GM13977 (cell line): ENCODE measurements at regions not wholly inside any gene's neighbourhood (a gene's known extent, or its start where the extent isn't known, plus 50 kb on each side); places are given as distances from the start of the nearest gene placed in this dataset.

ENCODE experiments used
- DNase-seq: peaks from one replicate; pipeline ENCODE4 v3.0.0; 2012; ENCODE audit warnings: low spot score
- CTCF ChIP-seq: IDR thresholded peaks from 2 replicates; pipeline ENCODE4 v1.5.1; 2012; ENCODE audit warnings: mild to moderate bottlenecking, control low read depth; ENCODE audit not compliant: insufficient read depth; ENCODE audit errors: extremely low read depth, missing control alignments
- in situ Hi-C: fragments of 300-500 bp; cut with MboI; formaldehyde crosslinking; loops from one replicate; pipeline ENCODE4 v1.12.0; 2022; ENCODE audit warnings: low sequenced_read_pairs, low pct_unique_long_range_greater_than_20kb, mixed read lengths, inconsistent platforms; ENCODE audit not compliant: unreplicated experiment

GRCh38 chr3:56987238-56987895 is 73.1 kb upstream of the SPATA12 start:
- DNase-seq: no peak
- in situ Hi-C loops: loop anchor here (25.0 kb wide), 1 partner anchor 150 kb away; no protein-coding TSS in a partner anchor
- peak; percentile 34 for TF ChIP-seq CTCF

- in situ Hi-C loops: loop anchor here (25.0 kb wide), 1 partner anchor 149 kb away; no protein-coding TSS in a partner anchor
- no peak for TF ChIP-seq CTCF
- DNase-seq: no peak
These were observed 74.1 kb upstream of the SPATA12 start for GRCh38 chr3:56986347-56986746.

DNA sequence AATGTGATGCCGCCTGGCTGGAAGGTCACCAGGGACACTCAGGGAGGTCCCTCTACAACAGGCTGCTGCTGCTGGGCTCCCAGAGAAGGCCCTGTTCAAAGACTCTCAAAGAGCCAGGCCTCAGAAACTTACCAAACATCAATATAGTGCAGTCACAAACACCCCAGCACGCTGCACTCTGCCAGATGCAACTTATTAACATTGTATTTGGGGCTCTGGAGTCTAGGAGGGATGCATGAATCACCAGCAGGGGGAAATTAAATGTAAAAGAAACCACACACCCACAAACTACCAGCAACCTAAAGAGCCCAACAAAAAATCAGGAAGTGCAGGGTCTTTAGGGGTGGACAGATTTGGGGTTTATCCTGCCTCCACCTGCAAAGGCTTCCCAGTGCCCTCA is 74.6 kb upstream of the SPATA12 start:
- in situ Hi-C loops: loop anchor here (25.0 kb wide), 1 partner anchor 149 kb away; no protein-coding TSS in a partner anchor

DNA sequence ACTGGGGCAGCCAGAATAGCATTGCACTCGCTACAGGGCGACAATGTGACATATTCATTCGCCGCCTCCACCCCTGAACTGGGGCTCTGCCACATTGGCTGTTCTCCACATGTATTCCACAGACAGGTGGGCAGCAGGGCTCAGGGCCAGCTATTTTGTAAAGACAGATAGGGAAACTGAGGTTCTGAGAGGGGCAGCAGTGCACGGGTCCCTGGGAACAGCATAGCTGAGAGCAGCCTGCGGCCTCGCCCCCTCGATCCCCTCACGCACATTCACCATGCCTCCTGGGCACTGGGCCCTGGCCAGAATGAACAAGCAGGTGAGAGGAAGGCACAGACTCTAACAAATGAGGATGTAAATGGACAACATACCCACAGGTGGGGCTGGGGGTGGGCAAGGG is 75.0 kb upstream of the SPATA12 start:
- in situ Hi-C loops: loop anchor here (25.0 kb wide), 1 partner anchor 148 kb away; no protein-coding TSS in a partner anchor
- TF ChIP-seq CTCF: no peak
- no peak for DNase-seq

More for the DNA sequence above, 74.6 kb upstream of the SPATA12 start:
- TF ChIP-seq CTCF: no peak
- no peak for DNase-seq

- no peak for TF ChIP-seq CTCF
These were observed 77.0 kb upstream of the SPATA12 start for GRCh38 chr3:56983427-56983826.

GRCh38 chr3:56981445-56982230 is 78.8 kb upstream of the SPATA12 start:
- no peak for TF ChIP-seq CTCF
- DNase-seq: no peak
- in situ Hi-C loops: loop anchor here (25.0 kb wide), 1 partner anchor 144 kb away; no protein-coding TSS in a partner anchor

More at GRCh38 chr3:56983427-56983826, 77.0 kb upstream of the SPATA12 start:
- no peak for DNase-seq
- in situ Hi-C loops: loop anchor here (25.0 kb wide), 1 partner anchor 146 kb away; no protein-coding TSS in a partner anchor
